DOHH2 (cell line): ENCODE measurements at regions not wholly inside any gene's neighbourhood (a gene's known extent, or its start where the extent isn't known, plus 50 kb on each side); places are given as distances from the start of the nearest gene placed in this dataset.

Experiments used
- CTCF ChIP-seq: fragments of 200-600 bp; sonication (generic); IDR thresholded peaks from one replicate; pipeline ENCODE4 v1.5.1; 2014; ENCODE audit warnings: antibody characterized with exemption, mild to moderate bottlenecking, low read depth, low read length; ENCODE audit not compliant: poor library complexity, severe bottlenecking
- EZH2phosphoT487 ChIP-seq: fragments of 200-600 bp; sonication (generic); IDR thresholded peaks from 2 replicates; pipeline ENCODE4 v1.6.1; 2017; ENCODE audit warnings: borderline replicate concordance, mild to moderate bottlenecking, antibody characterized with exemption, low read length, moderate library complexity, mixed read lengths

GRCh38 chr5:2901511-2901910 lies 150.0 kb upstream of the IRX2 start:
- TF ChIP-seq CTCF, result no peak
- TF ChIP-seq EZH2phosphoT487, result no peak
